Right lobe of liver (tissue), 6 donors: ENCODE measurements at regions not wholly inside any gene's neighbourhood (a gene's known extent, or its start where the extent isn't known, plus 50 kb on each side); places are given as distances from the start of the nearest gene placed in this dataset.
A peak's percentile ranks its signal among the peaks of the same experiment; 100 is the strongest.

Experiments
- ATAC-seq, 4 donors: fragments of 200-7000 bp; cut with Tn5 transposase; one replicate each; pipeline ENCODE4 v1.9.1; 2020; ENCODE audit warnings: mild to moderate bottlenecking in 4 of 4, moderate library complexity in 4 of 4
- DNase-seq, 3 donors: peaks; one replicate each; pipeline ENCODE4 v3.0.0-alpha.2; 2020
- H3K27ac ChIP-seq, 3 donors: fragments of 200-600 bp; one replicate each; pipeline ENCODE4 v1.8.0; 2022
- H3K27me3 ChIP-seq, 2 donors: fragments of 200-600 bp; one replicate each; pipeline ENCODE4 v1.8.0; 2022
- H3K36me3 ChIP-seq, 4 donors: fragments of 200-600 bp; sonication (generic) in 1 of 4; one replicate each; pipeline versions ENCODE4 v1.5.1 to v1.8.0; 2017 to 2022; ENCODE audit warnings: control low read depth in 1 of 4
- H3K4me1 ChIP-seq, 4 donors: fragments of 200-600 bp; sonication (generic) in 1 of 4; one replicate each; pipeline versions ENCODE4 v1.5.1 to v1.8.0; 2017 to 2022; ENCODE audit warnings: control low read depth in 1 of 4
- H3K4me3 ChIP-seq, 3 donors: fragments of 200-600 bp; one replicate each; pipeline ENCODE4 v1.8.0; 2022
- H3K9me3 ChIP-seq, 4 donors: fragments of 200-600 bp; sonication (generic) in 1 of 4; one replicate each; pipeline versions ENCODE4 v1.5.1 to v1.8.0; 2017 to 2022; ENCODE audit warnings: control low read depth in 1 of 4
- POLR2A ChIP-seq: fragments of 450-650 bp; IDR thresholded peaks from one replicate; pipeline ENCODE4 v1.6.1; 2017; ENCODE audit warnings: antibody characterized with exemption, mild to moderate bottlenecking
- WGBS: methylation state at CpG from one replicate; pipeline ENCODE4 v1.1.6; 2018; ENCODE audit warnings: low coverage, low lambda C conversion rate; ENCODE audit not compliant: insufficient coverage; ENCODE audit errors: missing lambda C conversion rate; 5-methylcytosine and 5-hydroxymethylcytosine counted together
- intact Hi-C, 2 donors: fragments of 100-400 bp; cut with DNase I; formaldehyde crosslinking; loops; one replicate each; pipeline versions ENCODE4 v1.11.2 to v1.14.1; 2022
- TF ChIP-seq, protein P1 (sequence below), 4 donors: fragments of 200-600 bp in 3 of 4; fragments of 450-650 bp in 1 of 4; IDR thresholded peaks; one replicate each; pipeline versions ENCODE4 v1.5.1 to v1.8.0; 2016 to 2022; ENCODE audit warnings: antibody characterized with exemption in 4 of 4, mild to moderate bottlenecking in 2 of 4
- donor health status: DM: no; HTN: yes; CAD: no.
- donor health status: DM: no; HTN: no; CAD: no.
- donor health status: DM: no; HTN: no; CAD: no.
- donor health status: DM: no; HTN: yes; CAD: no.
- donor health status: DM: no; HTN: yes; CAD: no.

DNA sequence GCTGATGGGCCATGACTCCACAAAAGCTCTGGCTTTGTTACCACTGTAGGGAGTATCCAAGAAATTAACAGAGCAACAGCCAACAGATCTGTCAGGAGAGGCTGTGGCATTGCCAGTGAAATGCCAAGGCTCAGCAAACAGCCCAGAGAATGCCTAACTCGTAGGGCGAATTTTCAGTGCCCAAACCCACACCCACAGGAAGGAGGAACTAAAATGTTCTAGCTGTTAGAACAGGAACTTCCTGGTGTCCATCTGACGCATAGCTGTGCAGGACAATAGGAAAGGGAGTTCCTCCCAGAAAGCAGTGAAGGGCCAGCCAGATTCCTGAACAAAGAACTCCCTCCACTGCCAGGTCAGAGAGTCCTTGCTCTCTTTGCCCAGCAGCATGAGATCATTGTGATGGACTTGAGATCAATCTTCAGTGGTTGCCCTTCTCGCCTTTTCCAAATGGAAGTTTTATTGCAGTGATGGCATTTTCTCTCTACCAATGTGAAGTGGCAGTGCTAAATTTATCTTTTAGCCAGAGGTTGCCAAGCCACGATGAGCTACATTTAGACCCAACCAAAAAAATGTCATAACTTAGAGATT is 224.2 kb upstream of the STARD13 start:
- peak; percentile 64 to 84 (median 68) for ATAC-seq
- Histone ChIP-seq H3K4me3 (no peak overlapping the region), H3K27me3 (no peaks in the 10 kb centered on the region), H3K27ac (peak overlapping the region in 2 of 3 donors; percentile 6 to 7), H3K36me3 (no peaks in the 10 kb centered on the region), H3K9me3 (no peaks in the 10 kb centered on the region), H3K4me1 (no peaks in the 10 kb centered on the region)
- WGBS, result 77% methylated on average over 2 of the region's 5 CpGs
- intact Hi-C loops, result no loop called here
- TF ChIP-seq POLR2A, result no peak
- no peak for DNase-seq

DNA sequence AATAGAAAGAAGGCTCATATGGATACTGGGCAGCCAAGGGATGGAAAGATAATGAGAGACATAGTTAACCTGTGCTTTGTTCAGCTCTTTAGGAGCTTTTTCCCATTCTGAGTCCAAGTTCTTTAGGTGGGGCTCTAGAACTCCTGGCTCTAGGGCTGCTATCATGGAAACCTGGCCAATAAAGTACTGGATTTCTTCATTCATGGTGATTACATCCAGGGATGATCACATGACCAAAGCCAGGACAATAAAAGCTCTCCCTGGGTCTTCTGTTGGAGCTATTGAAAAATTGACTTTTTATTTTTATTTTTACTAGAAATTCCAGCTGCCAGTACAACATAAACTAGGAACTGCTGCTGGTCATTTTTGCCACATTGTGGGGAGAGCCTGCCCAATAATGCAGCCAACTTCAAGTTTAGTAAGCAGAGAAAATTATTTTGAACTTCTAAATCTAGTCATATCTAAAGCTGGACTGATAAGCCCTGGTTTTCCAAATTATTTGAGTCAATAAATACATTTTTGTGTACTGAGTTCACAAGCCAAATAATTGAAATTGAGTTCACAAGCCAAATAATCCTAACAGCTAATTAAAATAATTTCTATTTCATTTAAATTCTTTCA is 224.9 kb upstream of the STARD13 start:
- TF ChIP-seq POLR2A, result no peak
- TF ChIP-seq, protein P1, sequence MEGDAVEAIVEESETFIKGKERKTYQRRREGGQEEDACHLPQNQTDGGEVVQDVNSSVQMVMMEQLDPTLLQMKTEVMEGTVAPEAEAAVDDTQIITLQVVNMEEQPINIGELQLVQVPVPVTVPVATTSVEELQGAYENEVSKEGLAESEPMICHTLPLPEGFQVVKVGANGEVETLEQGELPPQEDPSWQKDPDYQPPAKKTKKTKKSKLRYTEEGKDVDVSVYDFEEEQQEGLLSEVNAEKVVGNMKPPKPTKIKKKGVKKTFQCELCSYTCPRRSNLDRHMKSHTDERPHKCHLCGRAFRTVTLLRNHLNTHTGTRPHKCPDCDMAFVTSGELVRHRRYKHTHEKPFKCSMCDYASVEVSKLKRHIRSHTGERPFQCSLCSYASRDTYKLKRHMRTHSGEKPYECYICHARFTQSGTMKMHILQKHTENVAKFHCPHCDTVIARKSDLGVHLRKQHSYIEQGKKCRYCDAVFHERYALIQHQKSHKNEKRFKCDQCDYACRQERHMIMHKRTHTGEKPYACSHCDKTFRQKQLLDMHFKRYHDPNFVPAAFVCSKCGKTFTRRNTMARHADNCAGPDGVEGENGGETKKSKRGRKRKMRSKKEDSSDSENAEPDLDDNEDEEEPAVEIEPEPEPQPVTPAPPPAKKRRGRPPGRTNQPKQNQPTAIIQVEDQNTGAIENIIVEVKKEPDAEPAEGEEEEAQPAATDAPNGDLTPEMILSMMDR (IDR thresholded peaks at IDR 0.05), result no peak
- H3K4me3 ChIP-seq, result no peak overlapping the region
- ATAC-seq, result no peak

DNA sequence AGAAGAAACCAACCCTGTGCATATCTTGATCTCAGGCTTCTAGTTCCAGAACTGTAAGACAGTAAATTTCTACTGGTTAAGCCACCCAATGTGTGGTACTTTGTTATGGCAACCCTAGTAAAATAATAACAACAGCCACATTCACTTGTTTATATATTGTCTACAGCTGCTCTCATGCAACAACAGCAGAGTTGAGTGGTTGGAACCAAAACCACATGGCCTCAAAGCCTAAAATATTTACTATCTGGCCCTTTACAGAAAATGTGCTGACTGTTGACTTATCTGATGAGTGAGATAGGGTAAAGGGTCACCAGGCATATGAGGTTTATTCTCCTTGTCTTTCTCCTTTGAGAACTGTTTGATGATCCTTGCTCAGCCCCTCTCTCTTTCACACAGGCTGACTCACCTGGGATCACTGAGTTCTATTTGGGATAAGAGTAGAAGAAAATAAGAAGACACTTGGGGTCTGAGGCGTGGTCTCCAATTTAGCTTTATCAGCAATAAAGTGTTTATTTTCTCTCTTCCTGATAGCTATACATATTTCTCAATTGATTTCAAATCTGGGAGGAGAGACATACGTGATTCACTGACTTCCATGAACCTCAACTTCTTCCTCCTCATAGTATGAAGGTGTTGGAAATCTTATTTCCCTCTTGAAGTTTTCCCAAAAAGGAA is 227.5 kb upstream of the STARD13 start:
- DNase-seq (no peak), ATAC-seq (no peak)
- Histone ChIP-seq H3K36me3 (no peaks in the 10 kb centered on the region), H3K9me3 (no peaks in the 10 kb centered on the region), H3K4me1 (no peaks in the 10 kb centered on the region), H3K27me3 (no peaks in the 10 kb centered on the region), H3K4me3 (no peak overlapping the region), H3K27ac (no peak overlapping the region)
- WGBS, result 100% methylated on average over 1 of the region's 2 CpGs
- TF ChIP-seq POLR2A, result no peak
- TF ChIP-seq, protein P1 (IDR thresholded peaks at IDR 0.05), result no peak
- intact Hi-C loops, result no loop called here

More for the DNA sequence above, 224.9 kb upstream of the STARD13 start:
- intact Hi-C loops, result no loop called here
- Histone ChIP-seq H3K27ac (peak overlapping the region in 1 of 3 donors; percentile 7), H3K4me1 (no peaks in the 10 kb centered on the region), H3K36me3 (no peaks in the 10 kb centered on the region), H3K9me3 (no peaks in the 10 kb centered on the region), H3K27me3 (no peaks in the 10 kb centered on the region)
- DNase-seq, result no peak

DNA sequence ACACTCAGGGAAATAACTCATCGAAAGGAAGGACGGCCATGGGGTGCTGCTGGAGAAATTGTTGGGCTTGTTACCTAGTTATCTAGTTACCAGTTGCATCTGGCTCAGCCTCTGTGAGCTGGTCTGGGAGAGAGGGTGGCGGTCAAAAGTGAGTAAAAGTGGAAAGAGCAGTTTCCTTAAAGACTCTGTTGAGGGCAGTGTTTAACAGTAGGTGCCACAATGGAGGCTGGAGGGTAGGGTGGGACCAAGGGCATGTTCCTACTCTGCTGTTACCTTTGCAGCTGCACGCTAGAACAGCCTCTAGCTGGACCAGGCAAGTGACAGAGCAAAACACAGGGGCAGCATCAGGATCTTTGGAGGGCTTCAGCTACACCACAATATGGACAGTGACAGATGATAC is 228.8 kb upstream of the STARD13 start:
- Histone ChIP-seq H3K4me1 (no peaks in the 10 kb centered on the region), H3K36me3 (no peaks in the 10 kb centered on the region), H3K27me3 (no peaks in the 10 kb centered on the region), H3K27ac (no peak overlapping the region), H3K9me3 (no peaks in the 10 kb centered on the region), H3K4me3 (no peak overlapping the region)
- ATAC-seq (no peak), DNase-seq (no peak)
- intact Hi-C loops, result no loop called here
- no peak for TF ChIP-seq POLR2A
- TF ChIP-seq, protein P1 (IDR thresholded peaks at IDR 0.05), result no peak
- 91% methylated on average over 4 of the region's 4 CpGs for WGBS

DNA sequence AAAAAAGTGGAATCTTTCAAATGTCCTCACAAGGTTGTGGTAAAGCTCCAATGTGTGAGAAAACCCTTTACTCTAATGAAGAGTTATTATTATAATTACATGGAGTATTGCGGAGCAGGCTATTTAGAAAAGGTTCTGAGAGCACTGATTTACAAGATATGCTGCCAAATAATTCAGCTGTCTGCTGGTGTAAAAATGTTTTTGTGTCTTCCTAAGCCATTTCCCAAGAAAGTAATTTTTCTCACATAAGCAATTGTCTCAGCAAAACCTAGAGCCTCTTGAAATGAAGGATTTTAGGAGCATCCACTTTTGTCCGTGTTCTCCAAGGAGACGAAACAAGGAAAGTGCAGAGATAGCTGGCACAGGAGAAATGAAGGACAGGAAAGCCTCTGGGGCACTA is 229.6 kb upstream of the STARD13 start:
- TF ChIP-seq, protein P1 (IDR thresholded peaks at IDR 0.05), result no peak
- TF ChIP-seq POLR2A, result no peak
- DNase-seq (no peak), ATAC-seq (no peak)
- H3K4me3 ChIP-seq, result no peak overlapping the region
- intact Hi-C loops, result no loop called here
- H3K27me3 ChIP-seq, result no peaks in the 10 kb centered on the region
- H3K4me1 ChIP-seq, result no peaks in the 10 kb centered on the region
- H3K9me3 ChIP-seq, result no peaks in the 10 kb centered on the region
- no peak overlapping the region for H3K27ac ChIP-seq
- H3K36me3 ChIP-seq, result no peaks in the 10 kb centered on the region
- 100% methylated on average over 3 of the region's 3 CpGs for WGBS
